Hepatocyte (in vitro differentiated cells): ENCODE measurements at regions not wholly inside any gene's neighbourhood (a gene's known extent, or its start where the extent isn't known, plus 50 kb on each side); places are given as distances from the start of the nearest gene placed in this dataset.

Experiments
- DNase-seq: peaks from one replicate; pipeline ENCODE4 v3.0.0-alpha.2; 2016; ENCODE audit warnings: low spot score
- H2AFZ ChIP-seq: fragments of 200-600 bp; sonication (generic); 2 replicates; pipeline ENCODE4 v1.6.0; 2016; ENCODE audit warnings: antibody characterized with exemption, mild to moderate bottlenecking
- H3K27ac ChIP-seq: fragments of 200-600 bp; sonication (generic); 2 replicates; pipeline ENCODE4 v1.5.1; 2016; ENCODE audit warnings: mild to moderate bottlenecking
- H3K27me3 ChIP-seq: fragments of 200-600 bp; sonication (generic); 2 replicates; pipeline ENCODE4 v1.6.1; 2016
- H3K36me3 ChIP-seq: fragments of 200-600 bp; sonication (generic); replicated peaks from 2 replicates; pipeline ENCODE4 v1.5.1; 2016; ENCODE audit warnings: low read depth; ENCODE audit not compliant: insufficient read depth
- H3K4me1 ChIP-seq: fragments of 200-600 bp; sonication (generic); 2 replicates; pipeline ENCODE4 v1.5.1; 2016; ENCODE audit warnings: mild to moderate bottlenecking, moderate library complexity; ENCODE audit not compliant: insufficient read depth
- H3K4me2 ChIP-seq: fragments of 200-600 bp; sonication (generic); 2 replicates; pipeline ENCODE4 v1.6.0; 2016
- H3K4me3 ChIP-seq: fragments of 200-600 bp; sonication (generic); 2 replicates; pipeline ENCODE4 v1.5.1; 2016; ENCODE audit warnings: mild to moderate bottlenecking
- H3K79me2 ChIP-seq: fragments of 200-600 bp; sonication (generic); 2 replicates; pipeline ENCODE4 v1.6.0; 2017; ENCODE audit warnings: mild to moderate bottlenecking
- H3K9me2 ChIP-seq: fragments of 200-600 bp; sonication (generic); replicated peaks from 2 replicates; pipeline ENCODE4 v1.6.0; 2017; ENCODE audit warnings: mild to moderate bottlenecking; ENCODE audit not compliant: insufficient read depth
- H3K9me3 ChIP-seq: fragments of 200-600 bp; sonication (generic); 2 replicates; pipeline ENCODE4 v1.5.1; 2016; ENCODE audit warnings: low read depth, mild to moderate bottlenecking
- H4K20me1 ChIP-seq: fragments of 200-600 bp; sonication (generic); 2 replicates; pipeline ENCODE4 v1.6.0; 2016; ENCODE audit warnings: mild to moderate bottlenecking; ENCODE audit not compliant: insufficient read depth, poor library complexity, severe bottlenecking
- EZH2 ChIP-seq: fragments of 200-600 bp; sonication (generic); IDR thresholded peaks from 2 replicates; pipeline ENCODE4 v1.6.1; 2016; ENCODE audit warnings: antibody characterized with exemption, mild to moderate bottlenecking, borderline replicate concordance
- EZH2phosphoT487 ChIP-seq: fragments of 200-600 bp; sonication (generic); IDR thresholded peaks from one replicate; pipeline ENCODE4 v1.6.1; 2018; ENCODE audit warnings: antibody characterized with exemption, mild to moderate bottlenecking, low read depth, moderate library complexity; ENCODE audit not compliant: unreplicated experiment, severe bottlenecking
- WGBS: methylation state at CpG from one replicate; pipeline ENCODE4 v1.1.6; 2016; ENCODE audit warnings: low lambda C conversion rate; ENCODE audit errors: missing lambda C conversion rate; 5-methylcytosine and 5-hydroxymethylcytosine counted together
- TF ChIP-seq, protein P1 (sequence below): fragments of 200-600 bp; sonication (generic); IDR thresholded peaks from 2 replicates; pipeline ENCODE4 v1.5.1; 2016; ENCODE audit warnings: antibody characterized with exemption, mild to moderate bottlenecking; ENCODE audit not compliant: poor library complexity

DNA sequence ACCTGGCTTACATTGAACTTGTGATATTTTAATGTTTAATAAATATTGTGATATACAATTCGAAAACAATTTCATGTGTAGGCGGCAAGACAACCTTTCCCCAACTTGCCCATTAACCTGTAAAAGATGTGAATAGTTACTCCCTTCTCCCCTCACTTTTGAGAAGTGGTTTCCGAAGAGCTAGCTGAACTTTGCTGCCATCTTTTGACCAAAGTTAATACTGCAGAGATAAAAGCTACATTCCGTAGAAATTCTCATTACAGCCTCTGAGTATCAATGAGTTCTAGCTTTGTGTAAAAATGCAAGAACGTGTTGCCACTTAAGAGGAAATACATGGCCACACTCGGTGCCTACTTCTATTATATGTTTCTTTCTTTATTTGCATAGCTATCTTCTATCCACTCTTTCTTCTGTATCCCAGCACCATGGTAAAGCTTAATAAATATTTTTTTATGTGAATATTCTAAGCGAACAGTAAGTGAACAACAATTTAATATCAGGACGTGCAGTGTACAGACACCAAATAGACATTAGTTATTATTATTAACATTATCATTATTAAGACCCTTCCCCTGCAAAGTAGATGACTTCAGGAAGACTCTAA lies 105.1 kb upstream of the TMEM260 start:
- DNase-seq: peak; percentile 72

DNA sequence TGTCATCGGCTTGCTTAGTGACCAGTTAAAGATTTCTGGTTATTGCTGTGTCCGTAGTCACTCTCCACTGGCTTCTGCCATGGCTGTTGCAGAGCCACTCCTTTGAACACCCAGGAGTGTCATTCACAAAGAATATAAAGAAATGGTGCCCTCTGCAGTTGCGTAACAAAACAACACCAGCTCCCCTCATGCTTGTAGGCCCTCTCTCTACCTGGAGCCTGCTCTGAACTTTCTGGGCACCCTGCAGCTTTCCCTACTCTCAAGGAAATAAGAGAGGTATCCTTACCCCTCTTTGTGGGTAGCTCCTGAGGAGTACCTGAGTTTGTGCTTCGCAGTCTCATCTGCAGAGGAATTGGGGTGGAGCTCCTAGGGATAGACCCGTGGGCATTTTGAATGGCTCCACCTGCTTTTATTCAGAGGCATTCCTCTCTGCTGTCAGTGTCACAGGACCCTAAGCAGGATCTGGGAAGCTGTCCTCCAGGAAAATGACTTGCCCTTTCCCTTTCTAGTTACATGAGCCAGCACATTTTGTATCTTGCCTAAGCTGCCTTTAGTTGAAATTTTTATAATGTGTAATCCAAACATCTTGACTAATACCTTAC lies 97.2 kb upstream of the TMEM260 start:
- no peaks in the 10 kb centered on the region for H3K4me1 ChIP-seq
- TF ChIP-seq, protein P1, sequence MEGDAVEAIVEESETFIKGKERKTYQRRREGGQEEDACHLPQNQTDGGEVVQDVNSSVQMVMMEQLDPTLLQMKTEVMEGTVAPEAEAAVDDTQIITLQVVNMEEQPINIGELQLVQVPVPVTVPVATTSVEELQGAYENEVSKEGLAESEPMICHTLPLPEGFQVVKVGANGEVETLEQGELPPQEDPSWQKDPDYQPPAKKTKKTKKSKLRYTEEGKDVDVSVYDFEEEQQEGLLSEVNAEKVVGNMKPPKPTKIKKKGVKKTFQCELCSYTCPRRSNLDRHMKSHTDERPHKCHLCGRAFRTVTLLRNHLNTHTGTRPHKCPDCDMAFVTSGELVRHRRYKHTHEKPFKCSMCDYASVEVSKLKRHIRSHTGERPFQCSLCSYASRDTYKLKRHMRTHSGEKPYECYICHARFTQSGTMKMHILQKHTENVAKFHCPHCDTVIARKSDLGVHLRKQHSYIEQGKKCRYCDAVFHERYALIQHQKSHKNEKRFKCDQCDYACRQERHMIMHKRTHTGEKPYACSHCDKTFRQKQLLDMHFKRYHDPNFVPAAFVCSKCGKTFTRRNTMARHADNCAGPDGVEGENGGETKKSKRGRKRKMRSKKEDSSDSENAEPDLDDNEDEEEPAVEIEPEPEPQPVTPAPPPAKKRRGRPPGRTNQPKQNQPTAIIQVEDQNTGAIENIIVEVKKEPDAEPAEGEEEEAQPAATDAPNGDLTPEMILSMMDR: peak; percentile 19
- TF ChIP-seq EZH2phosphoT487: no peak
- WGBS: 48% methylated on average over 5 of the region's 5 CpGs
- no peaks in the 10 kb centered on the region for H3K9me3 ChIP-seq
- no peaks in the 10 kb centered on the region for H3K36me3 ChIP-seq
- H3K79me2 ChIP-seq: no peaks in the 10 kb centered on the region
- no peaks in the 10 kb centered on the region for H4K20me1 ChIP-seq
- H3K4me2 ChIP-seq: no peak overlapping the region
- H3K4me3 ChIP-seq: no peak overlapping the region
- no peak overlapping the region for H2AFZ ChIP-seq
- no peak overlapping the region for H3K27ac ChIP-seq
- no peaks in the 10 kb centered on the region for H3K9me2 ChIP-seq
- peak; percentile 22 for DNase-seq
- H3K27me3 ChIP-seq: no peaks in the 10 kb centered on the region

More for the DNA sequence above, 105.1 kb upstream of the TMEM260 start:
- H3K4me3 ChIP-seq: no peak overlapping the region
- H3K27ac ChIP-seq: no peak overlapping the region
- no peak overlapping the region for H3K4me2 ChIP-seq
- no peak for TF ChIP-seq EZH2phosphoT487
- TF ChIP-seq, protein P1: peak; percentile 92
- no peaks in the 10 kb centered on the region for H3K4me1 ChIP-seq
- no peaks in the 10 kb centered on the region for H3K9me2 ChIP-seq
- H3K9me3 ChIP-seq: no peaks in the 10 kb centered on the region
- no peaks in the 10 kb centered on the region for H4K20me1 ChIP-seq
- no peaks in the 10 kb centered on the region for H3K79me2 ChIP-seq
- WGBS: 15% methylated on average over 8 of the region's 8 CpGs
- H3K36me3 ChIP-seq: no peaks in the 10 kb centered on the region
- no peaks in the 10 kb centered on the region for H3K27me3 ChIP-seq
- H2AFZ ChIP-seq: no peak overlapping the region

DNA sequence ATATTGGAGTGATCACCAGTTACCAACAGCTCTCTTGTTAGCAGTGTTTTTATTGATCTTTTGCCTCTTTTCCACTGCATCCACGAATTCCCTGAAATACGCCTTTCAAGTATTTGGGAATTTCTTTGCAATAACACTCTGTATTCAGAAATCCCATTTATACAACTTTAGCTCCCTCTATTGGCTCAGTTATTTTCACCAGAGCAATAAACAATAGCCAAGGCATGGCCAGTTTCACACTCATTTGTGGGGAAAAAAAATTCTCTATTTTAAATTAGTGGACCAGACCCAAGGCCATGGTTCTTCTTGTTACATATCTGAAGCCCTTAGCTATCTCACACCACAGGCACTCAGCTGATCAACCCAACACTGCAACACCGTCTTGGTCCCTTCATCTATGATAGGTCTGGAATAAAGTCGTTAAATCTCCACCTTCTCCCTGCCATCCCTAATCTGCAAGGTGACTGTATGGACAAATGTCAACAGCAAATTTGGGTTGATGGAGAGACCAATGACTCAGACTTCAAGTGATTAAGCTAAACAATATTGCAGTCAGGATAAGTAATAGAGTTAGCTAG lies 92.4 kb upstream of the TMEM260 start:
- H4K20me1 ChIP-seq: no peaks in the 10 kb centered on the region
- H3K4me1 ChIP-seq: no peaks in the 10 kb centered on the region
- H3K4me2 ChIP-seq: no peak overlapping the region
- H3K9me2 ChIP-seq: no peaks in the 10 kb centered on the region
- H2AFZ ChIP-seq: no peak overlapping the region
- TF ChIP-seq EZH2: no peak
- TF ChIP-seq, protein P1: peak; percentile 74
- H3K4me3 ChIP-seq: no peak overlapping the region
- H3K36me3 ChIP-seq: no peaks in the 10 kb centered on the region
- H3K27me3 ChIP-seq: no peaks in the 10 kb centered on the region
- no peak overlapping the region for H3K27ac ChIP-seq
- WGBS: 58% methylated on average over 4 of the region's 4 CpGs
- H3K9me3 ChIP-seq: no peaks in the 10 kb centered on the region
- no peaks in the 10 kb centered on the region for H3K79me2 ChIP-seq
- DNase-seq: peak; percentile 38
